ENCODE measurements at regions not wholly inside any gene's neighbourhood (a gene's known extent, or its start where the extent isn't known, plus 50 kb on each side); places are given as distances from the start of the nearest gene placed in this dataset.

GRCh38 chrX:144810539-144810938 lies 436.8 kb upstream of the SPANXN1 start:
- CTCF ChIA-PET: no interaction called here
- H3K36me3 Mint-ChIP-seq (ENCODE audit: insufficient read depth, unreplicated experiment): no peaks in the 10 kb centered on the region
- POLR2A ChIA-PET: no interaction called here
- no peak overlapping the region for H3K4me3 ChIP-seq (ENCODE audit: low read depth, low read length)
- H3K36me3 ChIP-seq (ENCODE audit: control insufficient read depth, insufficient read depth, low read length): no peaks in the 10 kb centered on the region
- no peak overlapping the region for H3K4me3 Mint-ChIP-seq (ENCODE audit: unreplicated experiment)
- DNase-seq: no peak
- peaks cover 10% of the 10 kb centered on the region for H3K9me3 Mint-ChIP-seq (ENCODE audit: unreplicated experiment)
- no peaks in the 10 kb centered on the region for H3K4me1 Mint-ChIP-seq (ENCODE audit: low read depth, unreplicated experiment)
- no peak overlapping the region for H3K27ac Mint-ChIP-seq (ENCODE audit: unreplicated experiment)
- no peak for TF ChIP-seq CTCF (IDR thresholded peaks at IDR 0.05; ENCODE audit: insufficient read depth in 1 of 2, low read depth in 1 of 2, low read length in 1 of 2, severe bottlenecking in 1 of 2, unreplicated experiment in 1 of 2)
- no peaks in the 10 kb centered on the region for H3K9me3 ChIP-seq
- BruUV-seq (replicated peaks): no TSS peak
- H3K27me3 ChIP-seq (replicated peaks; ENCODE audit: control insufficient read depth, insufficient read depth, low read length): no peaks in the 10 kb centered on the region
- intact Hi-C loops (cut with micrococcal nuclease; ENCODE audit: unreplicated experiment): no loop called here
- H3K4me1 ChIP-seq: no peaks in the 10 kb centered on the region
- H3K27me3 Mint-ChIP-seq (ENCODE audit: insufficient read depth, unreplicated experiment): no peaks in the 10 kb centered on the region

- H3K27me3 ChIP-seq (replicated peaks; ENCODE audit: control insufficient read depth, insufficient read depth, low read length): no peaks in the 10 kb centered on the region
- CTCF ChIA-PET: no interaction called here
- Mint-ChIP-seq H3K4me3 (ENCODE audit: unreplicated experiment) (no peak overlapping the region), H3K27ac (ENCODE audit: unreplicated experiment) (no peak overlapping the region), H3K36me3 (ENCODE audit: insufficient read depth, unreplicated experiment) (no peaks in the 10 kb centered on the region), H3K9me3 (ENCODE audit: unreplicated experiment) (no peaks in the 10 kb centered on the region), H3K4me1 (ENCODE audit: low read depth, unreplicated experiment) (no peaks in the 10 kb centered on the region), H3K27me3 (ENCODE audit: insufficient read depth, unreplicated experiment) (no peaks in the 10 kb centered on the region)
- no TSS peak for BruUV-seq (replicated peaks)
- no peak for DNase-seq
- no peak overlapping the region for H3K4me3 ChIP-seq (ENCODE audit: low read depth, low read length)
- H3K4me1 ChIP-seq: no peaks in the 10 kb centered on the region
- TF ChIP-seq CTCF (IDR thresholded peaks at IDR 0.05; ENCODE audit: insufficient read depth in 1 of 2, low read depth in 1 of 2, low read length in 1 of 2, severe bottlenecking in 1 of 2, unreplicated experiment in 1 of 2): no peak
- intact Hi-C loops (cut with micrococcal nuclease; ENCODE audit: unreplicated experiment): no loop called here
- H3K36me3 ChIP-seq (ENCODE audit: control insufficient read depth, insufficient read depth, low read length): no peaks in the 10 kb centered on the region
- no peaks in the 10 kb centered on the region for H3K9me3 ChIP-seq
- POLR2A ChIA-PET: no interaction called here
Observed at GRCh38 chrX:144819406-144819805, 427.9 kb upstream of the SPANXN1 start.

GRCh38 chrX:144840616-144841015 lies 406.7 kb upstream of the SPANXN1 start:
- intact Hi-C loops (cut with micrococcal nuclease; ENCODE audit: unreplicated experiment): no loop called here
- ChIA-PET POLR2A (no interaction called here), CTCF (no interaction called here)
- Histone ChIP-seq H3K9me3 (no peaks in the 10 kb centered on the region), H3K4me3 (ENCODE audit: low read depth, low read length) (no peak overlapping the region), H3K4me1 (no peaks in the 10 kb centered on the region), H3K36me3 (ENCODE audit: control insufficient read depth, insufficient read depth, low read length) (no peaks in the 10 kb centered on the region), H3K27me3 (replicated peaks; ENCODE audit: control insufficient read depth, insufficient read depth, low read length) (no peaks in the 10 kb centered on the region)
- Mint-ChIP-seq H3K4me1 (ENCODE audit: low read depth, unreplicated experiment) (no peaks in the 10 kb centered on the region), H3K9me3 (ENCODE audit: unreplicated experiment) (peaks cover 13% of the 10 kb centered on the region), H3K27ac (ENCODE audit: unreplicated experiment) (no peak overlapping the region), H3K4me3 (ENCODE audit: unreplicated experiment) (no peak overlapping the region), H3K36me3 (ENCODE audit: insufficient read depth, unreplicated experiment) (no peaks in the 10 kb centered on the region), H3K27me3 (ENCODE audit: insufficient read depth, unreplicated experiment) (no peaks in the 10 kb centered on the region)
- BruUV-seq (replicated peaks): no TSS peak
- no peak for TF ChIP-seq CTCF (IDR thresholded peaks at IDR 0.05; ENCODE audit: insufficient read depth in 1 of 2, low read depth in 1 of 2, low read length in 1 of 2, severe bottlenecking in 1 of 2, unreplicated experiment in 1 of 2)
- DNase-seq: no peak

Measured in Caco-2 (cell line).